Cerebellar cortex (tissue), 1 donor: ENCODE measurements at regions not wholly inside any gene's neighbourhood (a gene's known extent, or its start where the extent isn't known, plus 50 kb on each side); places are given as distances from the start of the nearest gene placed in this dataset.

Source experiments
- DNase-seq: peaks from one replicate; pipeline ENCODE4 v3.0.0-alpha.2; 2015; ENCODE audit warnings: low spot score

DNA sequence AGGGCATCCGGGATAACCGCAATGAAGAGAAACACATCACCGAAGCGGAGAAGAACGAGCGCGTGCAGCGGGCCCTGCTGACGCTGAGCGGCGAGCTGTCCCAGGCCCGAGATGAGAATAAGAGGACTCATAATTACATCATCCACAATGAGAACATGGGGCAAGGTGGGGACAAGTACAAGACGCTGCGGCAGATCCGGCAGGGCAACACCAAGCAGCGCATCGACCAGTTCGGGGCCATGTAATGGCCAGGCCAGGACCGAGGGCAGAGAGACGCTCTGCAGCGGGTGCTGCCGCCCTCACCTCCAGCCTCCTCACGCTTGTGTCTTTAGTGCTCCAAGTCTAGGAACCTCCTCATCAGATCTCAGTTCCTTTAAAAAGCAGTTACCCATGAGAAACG, 863.7 kb upstream of the ALCAM start:
- no peak for DNase-seq

DNA sequence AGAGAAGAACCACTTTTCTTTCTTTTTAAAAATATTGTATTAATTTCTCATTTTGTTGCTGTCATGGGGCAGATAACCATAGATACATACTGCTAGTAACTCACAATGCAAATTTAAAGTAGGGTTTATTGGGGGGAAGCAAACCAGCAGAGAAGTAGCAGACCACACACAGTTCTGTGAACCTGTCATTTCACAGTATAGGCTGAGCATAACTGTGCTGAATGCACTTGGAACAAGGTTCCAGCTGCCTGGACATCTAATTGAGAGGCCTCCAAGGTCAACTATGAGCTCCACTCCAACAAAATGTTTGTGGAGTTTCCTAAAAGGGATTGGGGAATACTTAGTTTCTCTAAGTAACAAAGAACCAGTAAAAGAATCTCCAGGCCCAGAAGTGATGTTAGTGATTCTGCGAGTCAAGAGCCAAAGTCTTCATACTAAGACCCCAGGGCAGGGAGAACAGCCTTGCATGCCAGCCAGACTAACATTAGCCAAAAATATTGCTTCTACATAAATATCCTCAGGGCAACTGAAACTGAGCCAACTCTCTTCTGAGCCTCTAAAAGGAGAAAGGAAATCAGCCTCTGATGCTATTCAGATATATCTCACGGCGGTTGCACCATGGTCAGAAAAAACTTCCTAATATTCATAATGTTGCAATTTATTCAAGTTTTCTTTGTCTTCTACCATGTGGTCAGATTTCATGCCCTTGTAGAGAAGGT, 856.4 kb upstream of the ALCAM start:
- DNase-seq = no peak

DNA sequence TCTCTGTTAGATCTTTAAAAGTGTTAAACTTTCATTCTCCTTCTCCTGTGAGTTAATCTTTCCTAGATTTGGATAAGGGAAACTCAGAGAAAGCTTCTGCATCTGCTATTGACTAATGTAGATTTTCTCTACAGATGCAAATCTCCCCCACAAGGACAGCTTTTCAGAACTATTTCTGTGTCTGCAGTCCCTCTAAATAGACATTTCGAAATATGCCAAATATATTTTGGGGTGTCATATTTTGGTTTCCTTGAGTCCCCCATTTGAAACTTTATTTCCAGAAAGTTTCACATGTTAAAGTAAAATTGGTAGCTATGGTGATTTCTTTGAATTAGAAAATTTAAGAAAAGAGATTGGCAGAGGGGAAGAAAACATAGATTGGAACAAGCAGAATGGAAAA, 852.3 kb upstream of the ALCAM start:
- DNase-seq = no peak

DNA sequence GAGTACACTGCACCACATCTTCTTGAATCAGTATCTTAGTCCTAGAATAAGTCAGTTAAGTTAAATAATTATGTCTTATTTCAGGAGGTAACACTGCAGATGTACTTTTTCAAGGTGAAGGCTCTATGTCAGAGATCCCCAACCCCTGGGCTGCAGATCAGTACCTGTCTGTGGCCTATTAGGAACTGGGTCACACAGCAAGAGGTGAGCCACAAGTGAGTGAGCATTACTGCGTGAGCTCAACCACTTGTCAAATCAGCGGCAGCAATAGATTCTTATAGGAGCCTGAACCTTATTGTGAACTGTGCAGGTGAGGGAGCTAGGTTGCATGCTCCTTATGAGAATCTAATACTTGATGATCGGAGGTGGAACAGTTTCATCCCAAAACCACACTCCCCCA, 851.9 kb upstream of the ALCAM start:
- DNase-seq = no peak

DNA sequence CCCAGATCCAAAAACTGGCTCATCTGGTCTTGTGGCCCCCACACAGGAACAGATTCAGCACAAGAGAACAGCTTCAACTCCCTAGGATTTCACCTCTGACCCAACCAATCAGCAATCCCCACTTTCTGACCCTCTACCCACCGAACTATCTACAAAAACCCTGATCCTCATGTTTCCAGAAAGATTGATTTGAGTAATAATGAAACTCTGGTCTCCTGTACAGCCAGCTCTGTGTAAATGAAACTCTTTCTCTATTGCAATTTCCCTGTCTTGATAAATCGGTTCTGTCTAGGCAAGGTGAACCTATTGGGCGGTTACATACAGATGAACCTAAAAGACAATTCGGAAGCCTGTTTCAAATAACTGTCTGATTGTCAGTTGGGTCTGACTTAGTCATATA, 847.6 kb upstream of the ALCAM start:
- no peak for DNase-seq

DNA sequence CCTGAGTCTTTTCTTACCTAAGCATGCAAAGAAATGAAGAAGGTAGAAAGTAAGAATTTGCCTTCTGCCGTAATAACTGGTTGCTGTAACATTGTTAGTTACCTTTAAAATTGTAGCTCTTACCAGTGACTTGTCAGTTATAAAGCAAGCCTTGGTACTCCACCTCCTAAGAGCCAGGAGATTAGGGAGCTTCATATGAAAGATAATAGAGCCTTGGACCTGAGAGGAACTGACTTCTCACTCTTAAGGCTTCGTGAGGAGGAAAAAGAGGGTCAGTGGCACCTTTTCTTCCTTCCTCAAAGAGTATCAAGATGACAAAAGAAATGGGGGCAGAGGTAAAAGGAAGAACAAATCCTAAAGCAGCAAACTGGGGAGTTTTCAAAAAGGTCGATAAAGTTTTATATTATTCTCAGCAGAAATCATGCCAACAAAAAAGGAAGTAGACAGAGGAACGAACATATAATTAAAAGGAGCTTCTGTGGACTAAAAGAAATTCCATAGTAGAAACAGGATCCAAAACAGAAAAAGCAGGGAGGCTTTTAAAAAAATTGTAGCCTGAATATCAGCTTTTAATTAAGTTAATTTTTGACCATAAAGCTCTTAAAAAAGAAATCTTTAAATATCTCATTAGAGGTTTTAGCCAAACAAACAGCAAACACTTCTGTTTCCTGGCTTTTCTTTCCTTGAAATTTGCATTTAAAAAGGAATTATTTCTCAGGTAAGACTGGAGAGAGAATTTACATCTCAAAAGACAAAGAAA, 847.1 kb upstream of the ALCAM start:
- DNase-seq = no peak

DNA sequence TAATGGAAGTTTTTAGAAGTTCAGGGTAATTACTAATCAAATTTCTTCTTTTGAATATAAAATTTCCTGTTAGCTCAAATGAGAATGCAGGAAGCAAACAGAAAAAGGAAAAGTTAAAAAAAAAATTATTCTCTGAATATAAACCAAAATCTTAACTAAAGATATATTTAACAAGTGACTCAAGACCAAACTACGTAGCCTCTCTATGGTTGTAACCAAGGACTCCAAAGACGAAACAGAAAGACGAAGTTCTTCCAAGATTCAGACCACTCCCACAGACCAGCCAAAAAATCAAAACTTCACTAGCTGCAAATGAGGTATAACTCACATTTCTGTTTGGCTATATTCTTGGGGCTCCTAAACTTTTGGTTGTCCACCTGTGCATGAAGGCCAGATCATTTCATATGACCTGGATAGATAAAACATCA, 846.5 kb upstream of the ALCAM start:
- no peak for DNase-seq

DNA sequence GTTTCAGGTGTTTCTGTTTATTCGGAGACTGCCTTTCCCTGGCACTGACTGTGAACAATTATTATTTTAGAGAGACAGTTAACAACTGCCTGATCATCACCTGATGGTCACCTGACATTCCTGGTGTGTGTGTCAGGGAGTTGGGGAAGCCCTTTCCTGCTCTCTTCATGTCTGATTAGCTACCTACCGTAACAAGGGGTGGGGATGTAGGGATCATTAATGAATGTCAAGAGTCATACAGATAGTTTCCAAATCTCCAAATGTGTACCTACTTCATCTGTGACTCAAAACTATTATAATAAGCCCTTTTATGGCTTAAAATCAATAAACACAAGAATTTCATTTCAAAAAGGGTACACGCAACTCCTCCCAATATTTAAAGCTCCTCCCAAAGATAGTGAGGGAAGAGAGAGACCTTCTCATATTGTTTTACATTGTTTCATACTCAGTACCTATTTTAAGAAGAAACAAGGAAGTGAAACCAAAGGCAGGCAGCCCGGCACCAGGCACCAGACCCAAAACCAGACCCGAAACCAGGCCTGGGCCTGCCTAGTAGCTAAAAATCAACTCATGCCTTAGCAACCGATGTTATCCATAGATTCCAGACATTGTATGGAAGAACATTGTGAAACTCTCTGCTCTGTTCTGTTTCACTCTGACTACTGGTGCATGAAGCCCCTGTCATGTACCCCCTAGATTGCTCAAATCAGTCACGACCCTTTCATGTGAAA, 844.9 kb upstream of the ALCAM start:
- no peak for DNase-seq

DNA sequence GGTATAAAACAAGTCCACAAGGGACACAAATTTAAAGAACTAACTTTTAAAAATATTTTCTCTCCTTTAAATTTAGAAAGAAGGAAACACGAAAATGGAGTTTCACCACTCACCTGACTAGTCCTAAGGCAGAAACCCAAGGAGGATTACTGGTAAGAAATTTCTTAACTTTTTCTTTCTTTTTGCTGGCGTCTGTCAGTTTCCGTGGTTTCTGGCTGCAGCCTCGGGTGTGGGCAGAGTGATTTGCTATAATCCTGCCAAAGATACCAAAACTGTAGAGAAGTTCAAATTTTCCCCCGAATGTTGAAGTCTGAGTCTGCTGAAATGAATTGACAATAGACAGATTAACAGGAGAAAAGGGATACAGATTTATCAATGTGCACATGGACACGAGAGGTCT, 843.6 kb upstream of the ALCAM start:
- no peak for DNase-seq

DNA sequence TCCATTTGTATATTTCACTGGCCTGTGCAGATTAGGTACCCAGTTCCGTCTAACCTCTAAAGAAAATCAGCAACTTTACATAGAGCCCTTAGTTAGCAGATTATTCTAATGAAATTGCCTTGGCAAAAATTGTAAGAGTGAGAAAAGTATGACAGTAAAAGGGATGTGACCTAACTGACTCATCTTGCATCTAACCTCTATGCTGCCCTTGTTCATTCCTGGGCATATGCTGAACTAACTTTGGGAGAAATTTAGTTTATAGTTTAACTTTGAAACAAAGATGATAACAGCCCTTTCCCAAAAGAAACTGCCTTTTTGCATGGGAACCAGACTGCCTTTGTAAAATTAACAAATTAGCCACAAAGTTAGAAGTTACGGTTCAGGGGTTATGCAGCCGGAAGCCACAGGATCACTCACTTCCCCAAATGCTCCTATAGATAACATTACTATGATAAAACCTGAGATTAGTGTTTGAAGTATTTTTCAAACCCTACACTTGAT, 839.8 kb upstream of the ALCAM start:
- DNase-seq = no peak

DNA sequence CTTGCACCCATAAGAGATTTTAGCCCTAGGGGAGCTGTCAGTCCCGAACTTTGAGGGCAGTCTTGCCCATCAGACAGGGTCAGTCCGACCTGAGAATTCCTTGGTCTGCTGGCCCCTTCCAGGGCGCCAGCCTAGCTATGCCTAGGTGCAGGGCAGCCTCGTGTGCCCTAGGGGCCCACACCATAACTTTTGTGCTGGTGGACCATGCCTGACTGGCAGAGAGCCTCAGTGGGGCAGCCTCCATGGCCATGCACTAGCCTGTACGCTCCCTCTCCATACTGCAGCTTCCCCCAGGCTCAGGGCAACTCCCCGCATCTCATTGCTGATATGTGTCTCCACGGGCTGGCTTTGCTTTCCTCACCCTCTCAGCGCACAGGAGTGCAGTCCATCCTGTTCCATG, 835.8 kb upstream of the ALCAM start:
- no peak for DNase-seq

DNA sequence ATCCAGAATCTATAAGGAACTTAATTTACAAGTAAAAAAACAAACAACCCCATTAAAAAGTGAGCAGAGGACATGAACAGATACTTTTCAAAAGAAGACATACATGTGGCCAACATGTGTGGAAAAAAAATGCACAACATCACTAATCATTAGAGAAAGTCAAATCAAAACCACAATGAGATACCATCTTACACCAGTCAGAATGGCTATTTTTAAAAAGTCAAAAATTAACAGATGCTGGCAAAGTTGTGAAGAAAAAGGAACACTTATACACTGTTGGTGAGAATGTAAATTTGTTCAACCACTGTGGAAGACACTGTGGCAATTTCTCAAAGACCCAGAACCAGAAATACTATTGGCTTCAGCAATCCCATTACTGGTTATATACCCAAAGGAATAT, 830.0 kb upstream of the ALCAM start:
- DNase-seq = no peak

DNA sequence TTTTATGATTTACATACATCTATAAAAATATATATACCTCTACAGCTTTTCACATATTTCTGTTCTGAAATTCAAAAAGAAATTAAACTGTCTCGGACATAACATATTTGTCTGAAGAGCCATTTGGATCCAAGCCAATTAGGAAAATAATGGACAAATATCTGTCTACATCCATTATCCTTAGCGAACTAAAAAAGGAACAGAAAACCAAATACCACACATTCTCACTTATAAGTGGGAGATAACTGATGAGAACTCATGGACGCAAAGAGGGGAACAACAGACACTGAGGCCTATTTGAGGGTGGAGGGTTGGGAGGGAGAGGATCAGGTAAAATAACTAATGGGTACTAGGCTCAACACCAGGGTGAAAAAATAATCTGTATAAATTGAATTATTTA, 829.4 kb upstream of the ALCAM start:
- no peak for DNase-seq

DNA sequence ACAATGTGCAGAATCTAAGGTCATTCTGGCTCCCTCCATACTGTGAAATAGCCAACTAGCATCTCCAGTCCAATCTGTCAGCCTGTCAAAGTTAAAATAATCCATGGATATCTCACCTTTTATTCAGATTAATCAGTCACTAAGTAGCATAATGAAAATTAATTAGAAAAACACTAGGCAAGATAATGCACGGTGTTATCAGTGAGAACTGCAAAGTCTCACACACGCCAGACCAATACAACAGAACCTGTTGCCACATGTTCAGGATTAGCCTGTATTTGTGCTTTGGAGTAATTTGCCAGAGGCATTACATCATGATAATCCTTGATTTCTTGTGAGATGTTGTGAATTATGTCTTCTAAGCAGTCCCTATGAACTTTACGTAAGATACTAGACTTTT, 820.4 kb upstream of the ALCAM start:
- no peak for DNase-seq

DNA sequence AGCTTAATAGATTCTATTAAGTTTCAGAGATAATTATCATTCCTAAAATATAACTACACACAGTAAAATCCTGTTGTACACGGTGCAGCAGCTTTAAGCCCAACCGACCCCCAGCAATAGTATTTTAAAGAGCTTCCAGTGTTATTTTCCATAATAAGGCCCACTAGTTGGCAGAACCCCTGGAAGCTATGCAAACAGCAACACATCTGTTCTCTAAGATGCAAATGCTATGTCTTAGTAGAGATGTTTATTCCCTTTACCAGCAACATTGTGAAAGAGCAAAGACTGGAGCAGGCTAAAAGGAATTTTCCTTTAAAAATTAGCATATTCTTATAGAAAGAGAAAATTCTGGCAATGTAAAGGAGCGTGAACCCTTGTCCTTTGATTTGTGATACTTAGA, 819.7 kb upstream of the ALCAM start:
- no peak for DNase-seq

DNA sequence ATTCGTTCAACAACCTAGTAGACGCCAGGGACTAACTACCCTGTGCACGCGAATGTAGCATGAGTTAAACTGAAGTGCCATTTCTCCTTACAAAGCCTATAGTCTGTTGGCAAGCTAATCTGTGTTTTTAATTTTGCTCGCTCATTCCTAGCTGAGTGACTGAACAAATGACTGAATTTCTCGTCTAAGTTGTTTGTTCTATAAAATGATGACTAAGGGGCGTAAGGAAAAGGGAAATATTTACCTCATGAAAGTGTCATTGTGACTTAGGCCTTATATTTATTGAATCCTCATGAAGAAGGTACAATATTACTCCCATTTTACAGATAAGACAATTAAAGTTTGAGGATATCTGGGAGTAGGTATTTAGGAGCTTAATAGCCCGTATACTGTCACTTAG, 818.3 kb upstream of the ALCAM start:
- DNase-seq = no peak

DNA sequence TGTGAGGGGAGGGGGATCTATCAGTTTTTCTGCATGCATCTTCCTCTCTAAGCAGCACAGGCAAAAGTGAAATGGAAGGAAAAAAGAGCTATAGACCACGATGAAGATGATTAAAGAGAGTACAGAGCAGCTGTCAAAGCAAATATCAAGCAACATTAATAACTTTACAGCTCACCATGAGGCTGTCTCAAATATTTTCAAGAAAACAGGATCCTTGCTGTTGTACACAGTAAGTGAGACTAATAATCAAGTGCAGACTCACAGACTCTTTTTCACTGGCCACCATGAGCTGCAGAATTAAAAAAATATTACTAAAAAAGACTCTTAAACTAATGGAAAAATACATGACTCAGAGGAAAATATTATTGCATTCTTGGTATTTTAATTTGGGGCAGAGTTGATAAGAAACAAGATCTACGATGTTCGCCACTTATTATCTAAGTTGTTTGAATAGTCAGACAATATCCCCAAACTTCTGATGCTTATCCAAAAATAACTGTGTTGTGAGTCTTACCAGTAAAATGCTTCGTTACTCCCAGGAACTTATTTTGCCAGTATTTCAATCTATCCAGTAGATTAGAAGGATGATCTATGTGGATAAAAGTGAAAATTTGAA, 817.5 kb upstream of the ALCAM start:
- no peak for DNase-seq

DNA sequence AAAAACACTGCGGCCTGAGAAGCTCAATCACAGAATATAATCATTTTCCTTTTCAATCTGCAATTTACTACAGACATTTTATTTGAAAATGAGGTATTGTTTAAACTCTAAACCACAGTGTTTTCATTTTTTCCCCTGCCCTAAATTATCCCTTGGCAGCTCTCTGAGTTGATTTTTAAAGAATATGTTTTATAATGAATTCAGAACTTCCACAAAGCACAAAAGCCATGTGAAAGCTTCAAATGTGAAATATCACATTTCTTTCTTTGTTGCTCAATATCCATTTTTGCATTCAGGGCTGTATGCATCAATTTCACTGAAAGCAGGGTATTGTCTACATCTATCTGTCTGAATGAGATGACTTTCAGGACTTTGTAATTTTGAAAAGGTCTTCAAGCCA, 813.6 kb upstream of the ALCAM start:
- no peak for DNase-seq

DNA sequence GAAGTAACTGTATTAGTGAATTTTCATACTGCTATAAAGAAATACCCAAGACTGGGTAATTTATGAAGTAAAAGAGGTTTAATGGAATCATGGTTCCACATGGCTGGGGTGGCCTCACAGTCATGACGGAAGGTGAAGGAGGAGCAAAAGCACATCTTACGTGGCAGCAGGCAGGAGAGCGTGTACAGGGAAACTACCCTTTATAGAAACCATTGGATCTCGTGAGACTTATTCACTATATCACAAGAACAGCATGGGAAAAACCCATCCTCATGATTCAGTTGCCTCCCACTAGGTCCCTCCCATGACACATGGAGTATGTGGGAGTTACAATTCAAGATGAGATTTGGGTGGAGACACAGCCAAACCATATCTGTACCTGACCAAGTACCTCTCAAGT, 812.3 kb upstream of the ALCAM start:
- no peak for DNase-seq

DNA sequence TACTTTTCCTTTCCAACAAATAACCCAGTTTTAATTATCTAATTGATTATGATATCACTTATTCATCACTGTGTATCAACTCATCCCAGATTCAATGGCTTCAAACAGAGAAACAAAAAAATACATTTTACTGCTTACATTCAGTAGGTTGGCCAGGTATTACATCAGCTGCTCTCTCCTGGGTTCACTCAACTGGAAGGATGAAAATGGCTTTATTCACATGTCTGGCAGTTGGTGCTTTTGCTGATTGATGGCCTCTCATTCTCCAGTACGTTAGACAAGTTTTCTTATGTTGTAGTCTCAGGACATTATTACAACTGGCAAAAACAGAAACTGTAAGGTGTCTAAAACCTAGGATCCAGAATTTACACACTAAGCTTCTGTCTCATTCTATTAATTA, 811.0 kb upstream of the ALCAM start:
- no peak for DNase-seq

DNA sequence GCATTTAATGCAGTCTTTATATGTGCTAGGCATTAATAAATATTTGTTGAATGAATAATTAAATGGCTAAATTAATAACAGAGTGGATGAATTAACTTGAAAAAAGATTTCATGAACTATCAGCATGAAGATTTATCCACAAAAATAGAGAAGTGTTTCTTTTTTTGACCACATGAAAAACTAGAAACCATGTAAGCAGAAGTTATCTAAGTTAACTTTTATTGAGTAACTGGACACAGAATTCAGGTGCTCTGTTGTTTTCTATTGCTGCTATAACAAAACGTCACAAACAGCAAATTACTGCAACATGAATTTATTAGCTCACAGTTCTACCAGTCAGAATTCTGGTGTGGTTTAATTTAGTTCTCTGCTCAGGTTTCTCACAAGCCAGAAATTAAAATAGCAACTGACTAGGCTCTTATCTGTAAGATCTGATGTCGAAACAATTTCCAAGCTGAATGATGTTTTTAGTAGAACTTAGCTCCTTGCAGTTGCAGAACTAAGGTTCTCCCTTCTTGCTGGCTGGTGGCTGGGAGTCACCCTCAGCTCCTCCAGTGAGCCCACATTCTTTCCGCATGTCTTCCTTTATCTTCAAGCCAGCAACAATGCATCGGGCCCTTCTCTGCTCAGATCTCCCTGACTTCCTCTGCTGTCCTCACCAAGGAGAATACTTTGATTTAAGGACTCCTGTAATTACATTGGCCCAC, 810.2 kb upstream of the ALCAM start:
- DNase-seq = no peak

DNA sequence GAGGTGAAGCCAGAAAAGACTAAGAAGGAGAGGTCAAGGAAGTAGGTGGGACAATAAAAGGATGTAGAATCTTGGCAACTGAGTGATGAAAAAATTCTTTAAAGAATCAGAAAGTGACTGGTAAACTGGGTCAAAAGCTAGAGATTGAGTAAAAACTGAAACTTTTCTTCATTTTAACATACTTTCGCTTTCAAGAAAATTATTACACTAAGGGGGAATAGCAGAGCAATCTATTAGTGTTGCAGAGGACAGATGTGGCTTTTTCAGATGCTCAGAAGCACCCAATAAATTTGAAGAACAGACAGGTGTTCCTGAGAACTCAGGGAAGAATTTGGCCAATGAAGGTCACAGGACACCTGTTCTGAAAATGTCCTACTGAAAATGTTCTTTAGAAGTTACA, 805.4 kb upstream of the ALCAM start:
- no peak for DNase-seq
